ENCODE measurements at regions not wholly inside any gene's neighbourhood (a gene's known extent, or its start where the extent isn't known, plus 50 kb on each side); places are given as distances from the start of the nearest gene placed in this dataset.

GRCh38 chr10:93221171-93221496 lies 147.4 kb downstream of the CYP26A1 start:
- no peak for TF ChIP-seq POLR2A (IDR thresholded peaks at IDR 0.05)
- TF ChIP-seq CTCF (IDR thresholded peaks at IDR 0.05), result no peak
- no peak for TF ChIP-seq EP300 (IDR thresholded peaks at IDR 0.05)
- TF ChIP-seq POLR2AphosphoS5 (IDR thresholded peaks at IDR 0.05), result no peak

All from sigmoid colon (tissue), 4 donors.